PC-3 (cell line): ENCODE measurements at regions not wholly inside any gene's neighbourhood (a gene's known extent, or its start where the extent isn't known, plus 50 kb on each side); places are given as distances from the start of the nearest gene placed in this dataset.
A peak's percentile ranks its signal among the peaks of the same experiment; 100 is the strongest.

Experiments used
- ATAC-seq: fragments of 200-7000 bp; cut with Tn5 transposase; 2 replicates; pipeline ENCODE4 v1.9.1; 2020; ENCODE audit warnings: mild to moderate bottlenecking, moderate library complexity
- BruUV-seq: library from RNA; stranded (reverse); fragments of 400-500 nt; replicated peaks from 2 replicates; lab custom pipeline; 2021; lab: Mats Ljungman, UMichigan
- CTCF ChIA-PET: fragments of 300-600 bp; sonication (Branson Sonifier 250); formaldehyde crosslinking; loops from one replicate; lab custom pipeline; 2022; ENCODE audit warnings: antibody characterized with exemption; lab: Charles Lee
- POLR2A ChIA-PET: fragments of 300-600 bp; sonication (Branson Sonifier 250); formaldehyde crosslinking; loops from one replicate; lab custom pipeline; 2022; ENCODE audit warnings: antibody characterized with exemption; ENCODE audit not compliant: unreplicated experiment; lab: Charles Lee
- DNase-seq: peaks from one replicate; pipeline ENCODE4 v3.0.0-alpha.2; 2015
- H2AFZ ChIP-seq: fragments of 300-600 bp; sonication (generic); 2 replicates; pipeline ENCODE4 v1.6.0; 2016; ENCODE audit warnings: antibody characterized with exemption, low read length
- H3F3A ChIP-seq: fragments of 300-600 bp; sonication (generic); one replicate; pipeline ENCODE4 v1.6.0; 2017; ENCODE audit warnings: antibody characterized with exemption, low read length, control low read depth, mild to moderate bottlenecking; ENCODE audit not compliant: unreplicated experiment
- H3K27ac ChIP-seq: fragments of 300-600 bp; sonication (generic); 2 replicates; pipeline ENCODE4 v1.5.1; 2016; ENCODE audit warnings: mild to moderate bottlenecking, low read length
- H3K27me3 ChIP-seq: fragments of 300-600 bp; sonication (generic); 2 replicates; pipeline ENCODE4 v1.6.1; 2016; ENCODE audit warnings: low read length, mixed read lengths
- H3K36me3 ChIP-seq: fragments of 300-600 bp; sonication (generic); 2 replicates; pipeline ENCODE4 v1.6.1; 2016; ENCODE audit warnings: low read depth, mixed run types, low read length, mixed read lengths
- H3K4me1 ChIP-seq: fragments of 300-600 bp; sonication (generic); 2 replicates; pipeline ENCODE4 v1.5.1; 2016; ENCODE audit warnings: low read length; ENCODE audit not compliant: insufficient read depth
- H3K4me2 ChIP-seq: fragments of 300-600 bp; sonication (generic); 2 replicates; pipeline ENCODE4 v1.6.0; 2016; ENCODE audit warnings: low read length
- H3K4me3 ChIP-seq: fragments of 300-600 bp; sonication (generic); 2 replicates; pipeline ENCODE4 v1.5.1; 2016; ENCODE audit warnings: mild to moderate bottlenecking, low read length, mixed read lengths
- H3K79me2 ChIP-seq: fragments of 300-600 bp; sonication (generic); 2 replicates; pipeline ENCODE4 v1.6.1; 2017; ENCODE audit warnings: low read length, mixed read lengths
- H3K9ac ChIP-seq: fragments of 300-600 bp; sonication (generic); 2 replicates; pipeline ENCODE4 v1.6.0; 2016; ENCODE audit warnings: mild to moderate bottlenecking, low read length
- H3K9me2 ChIP-seq: fragments of 300-600 bp; sonication (generic); replicated peaks from 2 replicates; pipeline ENCODE4 v1.6.1; 2016; ENCODE audit warnings: mixed run types, low read length, mixed read lengths
- H3K9me3 ChIP-seq: fragments of 300-600 bp; sonication (generic); 2 replicates; pipeline ENCODE4 v1.6.1; 2016; ENCODE audit warnings: low read length, mixed read lengths
- H4K20me1 ChIP-seq: fragments of 300-600 bp; sonication (generic); 2 replicates; pipeline ENCODE4 v1.6.1; 2016; ENCODE audit warnings: low read length, mixed read lengths
- EZH2 ChIP-seq: fragments of 300-600 bp; sonication (generic); IDR thresholded peaks from one replicate; pipeline ENCODE4 v1.6.1; 2017; ENCODE audit warnings: antibody characterized with exemption, mild to moderate bottlenecking, low read length; ENCODE audit not compliant: unreplicated experiment
- EZH2phosphoT487 ChIP-seq: fragments of 300-600 bp; sonication (generic); IDR thresholded peaks from 2 replicates; pipeline ENCODE4 v1.6.1; 2018; ENCODE audit warnings: mild to moderate bottlenecking, antibody characterized with exemption, low read length, borderline replicate concordance
- intact Hi-C: fragments of 100-400 bp; cut with micrococcal nuclease; formaldehyde crosslinking; loops from 2 replicates; pipeline ENCODE4 v1.9.0; 2023
- TF ChIP-seq, protein P1 (sequence below): fragments of 300-600 bp; sonication (generic); conservative IDR thresholded peaks from 2 replicates; pipeline ENCODE4 v1.5.1; 2017; ENCODE audit warnings: antibody characterized with exemption, low read depth, mild to moderate bottlenecking, low read length

DNA sequence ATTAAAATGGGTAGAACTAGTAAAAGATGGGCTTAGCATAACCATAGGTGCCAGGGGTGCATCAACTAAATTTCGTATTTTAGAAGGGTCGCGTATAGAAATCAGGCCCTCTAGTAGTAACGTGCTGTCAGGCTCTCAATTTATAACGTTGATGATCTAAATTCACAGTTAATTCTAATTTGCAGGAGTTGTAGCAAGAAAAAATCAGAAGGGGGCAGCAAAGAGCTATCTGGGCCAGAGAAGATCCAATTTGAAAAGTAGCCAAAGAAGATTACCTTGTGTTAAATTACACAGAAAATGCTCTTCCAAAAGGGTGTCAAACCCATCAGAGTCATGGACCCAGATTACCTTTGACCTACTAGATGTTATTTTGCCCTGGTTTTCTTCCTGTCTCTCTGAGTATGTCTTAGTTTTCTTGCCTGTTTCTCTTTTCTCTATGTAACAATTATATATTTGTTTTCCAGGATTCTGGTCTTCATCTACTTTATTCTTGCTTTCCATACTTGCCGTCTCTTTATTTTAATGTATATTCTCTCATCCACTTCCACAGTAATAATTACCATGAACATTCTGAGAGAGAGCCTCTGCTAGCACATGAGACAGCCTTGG, 1030.9 kb downstream of the AMY1C start:
- Histone ChIP-seq H3K4me1 (peaks cover 4% of the 10 kb centered on the region; the same call in 1 of the 2 replicates), H3K4me3 (no peak overlapping the region), H3K27me3 (no peaks in the 10 kb centered on the region), H3K79me2 (no peaks in the 10 kb centered on the region), H3K9ac (no peak overlapping the region), H3K9me3 (no peaks in the 10 kb centered on the region), H3K9me2 (no peaks in the 10 kb centered on the region), H2AFZ (no peak overlapping the region), H3K4me2 (no peak overlapping the region), H3K27ac (no peak overlapping the region), H3F3A (no peaks in the 10 kb centered on the region), H4K20me1 (no peaks in the 10 kb centered on the region), H3K36me3 (no peaks in the 10 kb centered on the region)
- BruUV-seq, result no TSS peak
- CTCF ChIA-PET, result interaction anchor here (0.6 kb wide), 2 partner anchors 828 to 906 kb away, joined by 3 read pairs; no protein-coding TSS in a partner anchor
- DNase-seq (peak; percentile 64), ATAC-seq (no peak)
- TF ChIP-seq EZH2, result no peak
- TF ChIP-seq, protein P1, sequence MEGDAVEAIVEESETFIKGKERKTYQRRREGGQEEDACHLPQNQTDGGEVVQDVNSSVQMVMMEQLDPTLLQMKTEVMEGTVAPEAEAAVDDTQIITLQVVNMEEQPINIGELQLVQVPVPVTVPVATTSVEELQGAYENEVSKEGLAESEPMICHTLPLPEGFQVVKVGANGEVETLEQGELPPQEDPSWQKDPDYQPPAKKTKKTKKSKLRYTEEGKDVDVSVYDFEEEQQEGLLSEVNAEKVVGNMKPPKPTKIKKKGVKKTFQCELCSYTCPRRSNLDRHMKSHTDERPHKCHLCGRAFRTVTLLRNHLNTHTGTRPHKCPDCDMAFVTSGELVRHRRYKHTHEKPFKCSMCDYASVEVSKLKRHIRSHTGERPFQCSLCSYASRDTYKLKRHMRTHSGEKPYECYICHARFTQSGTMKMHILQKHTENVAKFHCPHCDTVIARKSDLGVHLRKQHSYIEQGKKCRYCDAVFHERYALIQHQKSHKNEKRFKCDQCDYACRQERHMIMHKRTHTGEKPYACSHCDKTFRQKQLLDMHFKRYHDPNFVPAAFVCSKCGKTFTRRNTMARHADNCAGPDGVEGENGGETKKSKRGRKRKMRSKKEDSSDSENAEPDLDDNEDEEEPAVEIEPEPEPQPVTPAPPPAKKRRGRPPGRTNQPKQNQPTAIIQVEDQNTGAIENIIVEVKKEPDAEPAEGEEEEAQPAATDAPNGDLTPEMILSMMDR, result peak; percentile 92
- TF ChIP-seq EZH2phosphoT487, result no peak
- POLR2A ChIA-PET, result no interaction called here
- intact Hi-C loops, result loop anchor here (5.0 to 10.0 kb wide), 3 partner anchors 174 to 1012 kb away; no protein-coding TSS in a partner anchor

DNA sequence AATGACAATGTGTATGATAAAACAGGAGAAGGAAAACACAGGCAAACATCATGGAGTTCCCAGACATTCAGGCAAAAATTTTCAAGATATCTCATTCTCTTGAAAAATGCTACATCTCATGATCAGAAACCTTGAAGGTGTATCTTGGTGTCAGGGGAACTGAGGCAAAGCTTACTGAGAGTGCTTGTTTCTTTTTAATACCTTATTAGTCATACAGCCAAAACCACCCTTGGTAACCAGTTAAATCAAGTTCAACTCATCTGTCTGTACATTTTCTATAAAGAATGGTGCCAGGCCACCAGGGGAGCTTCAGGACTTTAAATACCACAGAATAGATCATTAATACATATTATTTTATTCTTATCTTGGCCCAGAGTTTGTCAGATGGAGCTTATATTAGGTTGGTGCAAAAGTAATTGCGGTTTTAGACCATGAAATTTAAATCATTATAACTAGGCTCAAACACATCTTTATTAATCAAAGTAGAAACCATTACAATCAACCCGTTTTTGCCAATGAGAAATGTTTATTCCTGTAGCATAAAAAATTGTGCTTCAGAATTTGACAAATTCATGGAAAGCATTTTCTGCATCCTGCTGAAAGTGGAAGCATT, 1036.0 kb downstream of the AMY1C start:
- Histone ChIP-seq H3K27me3 (no peaks in the 10 kb centered on the region), H3K9ac (no peak overlapping the region), H3K4me3 (no peak overlapping the region), H2AFZ (no peak overlapping the region), H3K4me2 (no peak overlapping the region), H3K79me2 (no peaks in the 10 kb centered on the region), H3K9me2 (no peaks in the 10 kb centered on the region), H3F3A (no peaks in the 10 kb centered on the region), H3K27ac (no peak overlapping the region), H4K20me1 (no peaks in the 10 kb centered on the region), H3K9me3 (no peaks in the 10 kb centered on the region), H3K36me3 (no peaks in the 10 kb centered on the region), H3K4me1 (no peaks in the 10 kb centered on the region)
- POLR2A ChIA-PET, result no interaction called here
- CTCF ChIA-PET, result no interaction called here
- no TSS peak for BruUV-seq
- DNase-seq (no peak), ATAC-seq (no peak)
- TF ChIP-seq EZH2 (no peak), EZH2phosphoT487 (no peak)
- TF ChIP-seq, protein P1, result no peak
- intact Hi-C loops, result loop anchor here (10.0 kb wide), 1 partner anchor 169 kb away; no protein-coding TSS in a partner anchor
